HEK293T (cell line): ENCODE measurements at regions not wholly inside any gene's neighbourhood (a gene's known extent, or its start where the extent isn't known, plus 50 kb on each side); places are given as distances from the start of the nearest gene placed in this dataset.

Experiments
- ARNT ChIP-seq: fragments of 450-650 bp; IDR thresholded peaks from 2 replicates; pipeline ENCODE4 v1.6.1; 2017; ENCODE audit warnings: mild to moderate bottlenecking
- ELF4 ChIP-seq: fragments of 450-650 bp; IDR thresholded peaks from 2 replicates; pipeline ENCODE4 v1.6.1; 2017; ENCODE audit warnings: antibody characterized with exemption
- FOXA1 ChIP-seq: fragments of 450-650 bp; IDR thresholded peaks from 2 replicates; pipeline ENCODE4 v1.6.1; 2016; ENCODE audit warnings: mild to moderate bottlenecking
- FOXM1 ChIP-seq: fragments of 450-650 bp; IDR thresholded peaks from 2 replicates; pipeline ENCODE4 v1.6.1; 2017; ENCODE audit warnings: mild to moderate bottlenecking, borderline replicate concordance
- HDGF ChIP-seq: fragments of 450-650 bp; IDR thresholded peaks from 2 replicates; pipeline ENCODE4 v1.6.1; 2017; ENCODE audit warnings: antibody characterized with exemption, borderline replicate concordance
- NFRKB ChIP-seq: fragments of 450-650 bp; IDR thresholded peaks from 2 replicates; pipeline ENCODE4 v1.6.1; 2016; ENCODE audit warnings: mild to moderate bottlenecking, moderate library complexity
- SUZ12 ChIP-seq: fragments of 450-650 bp; IDR thresholded peaks from 2 replicates; pipeline ENCODE4 v1.6.1; 2016; ENCODE audit warnings: mild to moderate bottlenecking
- TARDBP ChIP-seq: fragments of 450-650 bp; IDR thresholded peaks from 2 replicates; pipeline ENCODE4 v1.6.1; 2016

DNA sequence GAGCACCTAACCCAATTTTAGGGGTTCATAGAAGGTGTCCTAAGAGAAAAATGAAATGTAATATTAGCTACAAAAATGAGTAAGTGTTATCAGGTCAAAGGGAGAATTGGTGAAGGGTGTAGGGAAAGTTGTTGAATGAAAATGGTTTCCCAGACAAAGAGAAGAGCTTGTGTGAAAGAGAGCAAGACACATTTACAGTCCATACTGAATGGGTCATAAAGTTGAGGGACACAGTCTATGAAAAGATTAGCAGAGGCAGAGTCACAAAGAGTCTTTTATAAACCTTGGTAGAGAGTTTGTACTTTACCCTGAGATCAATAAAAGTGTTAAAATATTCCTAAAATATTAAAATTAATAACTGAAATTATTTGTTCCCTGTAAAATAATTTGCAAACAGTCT, 759.4 kb downstream of the DIAPH3 start:
- TF ChIP-seq TARDBP (no peak), ARNT (no peak), SUZ12 (no peak), ELF4 (no peak), FOXM1 (no peak), HDGF (no peak), FOXA1 (no peak), NFRKB (no peak)
